Gastroesophageal sphincter (tissue), 3 donors: ENCODE measurements at regions not wholly inside any gene's neighbourhood (a gene's known extent, or its start where the extent isn't known, plus 50 kb on each side); places are given as distances from the start of the nearest gene placed in this dataset.

Experiments used
- CTCF ChIP-seq, 4 experiments: fragments of 200-600 bp in 2 of 4; fragments of 450-650 bp in 2 of 4; sonication (generic) in 1 of 4; IDR thresholded peaks; one replicate each; pipeline ENCODE4 v1.5.1; 2017 to 2019; ENCODE audit warnings: antibody characterized with exemption in 4 of 4, mild to moderate bottlenecking in 2 of 4, moderate library complexity in 2 of 4
- EP300 ChIP-seq: sonication (generic); formaldehyde crosslinking; IDR thresholded peaks from one replicate; pipeline ENCODE4 v1.6.1; 2017; ENCODE audit warnings: antibody characterized with exemption, mild to moderate bottlenecking
- POLR2A ChIP-seq, 2 donors: fragments of 450-650 bp; IDR thresholded peaks; one replicate each; pipeline ENCODE4 v1.6.1; 2017; ENCODE audit warnings: antibody characterized with exemption in 2 of 2, mild to moderate bottlenecking in 2 of 2, moderate library complexity in 1 of 2
- POLR2AphosphoS5 ChIP-seq: sonication (generic); formaldehyde crosslinking; IDR thresholded peaks from one replicate; pipeline ENCODE4 v1.6.1; 2017; ENCODE audit warnings: antibody characterized with exemption

GRCh38 chr6:14874975-14875480, 370.8 kb upstream of the JARID2 start:
- no peak for TF ChIP-seq CTCF (IDR thresholded peaks at IDR 0.05)
- TF ChIP-seq POLR2A (IDR thresholded peaks at IDR 0.05): no peak
- no peak for TF ChIP-seq EP300
- no peak for TF ChIP-seq POLR2AphosphoS5
